A549 (cell line): ENCODE measurements at regions not wholly inside any gene's neighbourhood (a gene's known extent, or its start where the extent isn't known, plus 50 kb on each side); places are given as distances from the start of the nearest gene placed in this dataset.

ENCODE experiments used
- ATAC-seq, 2 experiments: fragments of 200-7000 bp in 1 of 2; fragments of >200 bp in 1 of 2; cut with Nextera tagmentation in 1 of 2; cut with Tn5 transposase in 1 of 2; 3 replicates each; pipeline versions ENCODE4 v1.8.0 to v1.9.1; 2018 to 2020; ENCODE audit warnings: mild to moderate bottlenecking in 1 of 2, moderate library complexity in 1 of 2
- CTCF ChIA-PET: fragments of 300-600 bp; sonication (Branson Sonifier 250); formaldehyde crosslinking; extraction: SDS; loops from one replicate; lab custom pipeline; 2021; ENCODE audit warnings: antibody characterized with exemption, inconsistent platforms; lab: Yijun Ruan, JAX
- POLR2A ChIA-PET: fragments of 350-600 bp; formaldehyde crosslinking; extraction: SDS; loops from one replicate; lab custom pipeline; 2021; ENCODE audit warnings: antibody characterized with exemption, inconsistent platforms; lab: Yijun Ruan, JAX
- DNase-seq, 2 experiments: peaks; one replicate each; pipeline versions ENCODE4 v3.0.0 to v3.0.0-alpha.2; 2011 to 2016; ENCODE audit warnings: low read depth in 1 of 2, low spot score in 1 of 2
- FAIRE-seq: peaks from 2 replicates; lab custom pipeline; 2011; peaks lifted over from hg19 to GRCh38; lab: Jason Lieb, UNC
- H3K27ac ChIP-seq, 2 experiments: fragments of >200 bp; sonication (Bioruptor Twin); formaldehyde crosslinking; 3 replicates each; pipeline ENCODE4 v1.5.1; 2016 to 2017
- H3K4me1 ChIP-seq: fragments of >200 bp; sonication (Bioruptor Twin); formaldehyde crosslinking; 3 replicates; pipeline ENCODE4 v1.6.1; 2016
- H3K4me2 ChIP-seq: fragments of >200 bp; sonication (Bioruptor Twin); formaldehyde crosslinking; 3 replicates; pipeline ENCODE4 v1.6.1; 2016
- H3K4me3 ChIP-seq: fragments of >200 bp; sonication (Bioruptor Twin); formaldehyde crosslinking; 3 replicates; pipeline ENCODE4 v1.5.1; 2016
- H3K9me3 ChIP-seq: fragments of >200 bp; sonication (Bioruptor Twin); formaldehyde crosslinking; 3 replicates; pipeline ENCODE4 v1.6.1; 2016
- ATOH8 ChIP-seq: fragments of 250-450 bp; sonication (Bioruptor Pico); IDR thresholded peaks from 2 replicates; pipeline ENCODE4 v1.5.0; 2020; ENCODE audit warnings: low read depth, mild to moderate bottlenecking, moderate library complexity
- CHD2 ChIP-seq: fragments of 150-350 bp; IDR thresholded peaks from 2 replicates; pipeline ENCODE4 v1.6.1; 2014; ENCODE audit warnings: low read length; ENCODE audit not compliant: partially characterized antibody
- EHF ChIP-seq: fragments of 250-450 bp; sonication (Bioruptor Pico); IDR thresholded peaks from 2 replicates; pipeline ENCODE4 v1.5.0; 2020; ENCODE audit warnings: mild to moderate bottlenecking
- HDAC2 ChIP-seq: fragments of 200-600 bp; sonication (generic); IDR thresholded peaks from 2 replicates; pipeline ENCODE4 v1.6.1; 2016
- HEYL ChIP-seq: fragments of 250-450 bp; sonication (Bioruptor Pico); IDR thresholded peaks from 2 replicates; pipeline ENCODE4 v1.8.0; 2021; ENCODE audit warnings: mild to moderate bottlenecking, moderate library complexity
- HMGXB4 ChIP-seq: fragments of 250-450 bp; sonication (Bioruptor Pico); IDR thresholded peaks from 2 replicates; pipeline ENCODE4 v1.5.0; 2021; ENCODE audit warnings: mild to moderate bottlenecking, moderate library complexity, borderline replicate concordance
- HOXA7 ChIP-seq: fragments of 250-450 bp; sonication (Bioruptor Pico); IDR thresholded peaks from 2 replicates; pipeline ENCODE4 v1.5.0; 2020; ENCODE audit warnings: mild to moderate bottlenecking, moderate library complexity
- HOXB13 ChIP-seq: fragments of 250-450 bp; sonication (Bioruptor Pico); IDR thresholded peaks from 2 replicates; pipeline ENCODE4 v1.5.0; 2020; ENCODE audit warnings: low read depth, mild to moderate bottlenecking, moderate library complexity
- KDM1A ChIP-seq: fragments of 200-600 bp; sonication (generic); IDR thresholded peaks from 2 replicates; pipeline ENCODE4 v1.6.1; 2016; ENCODE audit warnings: low read depth, mild to moderate bottlenecking
- MAFK ChIP-seq: fragments of 450-650 bp; IDR thresholded peaks from 2 replicates; pipeline ENCODE4 v1.6.1; 2014; ENCODE audit not compliant: partially characterized antibody
- MAZ ChIP-seq: fragments of 150-350 bp; IDR thresholded peaks from 2 replicates; pipeline ENCODE4 v1.6.1; 2014; ENCODE audit warnings: antibody characterized with exemption, low read depth, low read length, borderline replicate concordance
- POLR2AphosphoS2 ChIP-seq: conservative IDR thresholded peaks from 2 replicates; pipeline ENCODE4 v1.6.1; 2012; ENCODE audit warnings: low read length, improper control_type of control experiment, inconsistent platforms
- RAD21 ChIP-seq, 2 experiments: fragments of >200 bp in 1 of 2; sonication (Bioruptor Twin) in 1 of 2; formaldehyde crosslinking in 1 of 2; IDR thresholded peaks in 1 of 2; conservative IDR thresholded peaks in 1 of 2; 2 replicates in 1 of 2; 3 replicates in 1 of 2; pipeline ENCODE4 v1.6.1; 2012 to 2018; ENCODE audit warnings: inconsistent platforms in 1 of 2
- RARB ChIP-seq: fragments of 250-450 bp; sonication (Bioruptor Pico); IDR thresholded peaks from 2 replicates; pipeline ENCODE4 v1.8.0; 2021; ENCODE audit warnings: mild to moderate bottlenecking, moderate library complexity
- TFCP2L1 ChIP-seq: fragments of 250-450 bp; sonication (Bioruptor Pico); IDR thresholded peaks from 2 replicates; pipeline ENCODE4 v1.5.0; 2021; ENCODE audit warnings: mild to moderate bottlenecking
- USF2 ChIP-seq: fragments of 450-650 bp; IDR thresholded peaks from 2 replicates; pipeline ENCODE4 v1.6.1; 2014; ENCODE audit warnings: antibody characterized with exemption
- ZNF302 ChIP-seq: fragments of 250-450 bp; sonication (Bioruptor Pico); IDR thresholded peaks from 2 replicates; pipeline ENCODE4 v1.9.0; 2021; ENCODE audit warnings: inconsistent platforms, mild to moderate bottlenecking, moderate library complexity
- ZSCAN20 ChIP-seq: fragments of 250-450 bp; sonication (Bioruptor Pico); IDR thresholded peaks from 2 replicates; pipeline ENCODE4 v1.8.0; 2022; ENCODE audit warnings: mild to moderate bottlenecking, moderate library complexity
- WGBS: methylation state at CpG from one replicate; pipeline ENCODE4 v1.1.6; 2017; ENCODE audit errors: missing lambda C conversion rate; 5-methylcytosine and 5-hydroxymethylcytosine counted together
- TF ChIP-seq, protein P1 (sequence below): fragments of 200-600 bp; sonication (generic); IDR thresholded peaks from 2 replicates; pipeline ENCODE4 v1.6.1; 2016; ENCODE audit warnings: antibody characterized with exemption, mild to moderate bottlenecking, moderate library complexity

DNA sequence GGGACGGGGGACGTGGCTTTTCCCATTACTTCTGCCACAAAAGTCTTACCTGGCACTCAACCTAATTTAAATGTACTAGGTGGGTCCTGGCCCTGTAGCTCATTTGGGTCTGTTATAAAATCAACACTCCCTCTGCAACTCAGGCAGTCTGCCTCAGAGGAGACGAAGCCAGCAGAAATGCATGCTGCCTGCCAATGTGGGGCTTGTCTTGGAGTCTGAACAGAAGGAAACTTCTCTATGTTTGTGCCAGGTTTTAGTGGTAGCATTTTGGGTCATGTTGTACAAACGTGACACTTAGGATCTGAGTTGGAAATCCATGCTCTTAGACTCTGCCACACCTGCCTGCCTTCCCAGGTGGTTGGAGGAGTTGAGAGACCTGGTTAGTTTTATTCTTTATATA lies 292.5 kb upstream of the FAM98A start:
- WGBS, result 1% methylated on average over 4 of the region's 4 CpGs
- no peak overlapping the region for H3K4me2 ChIP-seq
- CTCF ChIA-PET, result no interaction called here
- no peaks in the 10 kb centered on the region for H3K4me1 ChIP-seq
- no peak for ATAC-seq
- DNase-seq, result no peak
- H3K27ac ChIP-seq, result no peak overlapping the region
- no peak for FAIRE-seq
- TF ChIP-seq, protein P1, sequence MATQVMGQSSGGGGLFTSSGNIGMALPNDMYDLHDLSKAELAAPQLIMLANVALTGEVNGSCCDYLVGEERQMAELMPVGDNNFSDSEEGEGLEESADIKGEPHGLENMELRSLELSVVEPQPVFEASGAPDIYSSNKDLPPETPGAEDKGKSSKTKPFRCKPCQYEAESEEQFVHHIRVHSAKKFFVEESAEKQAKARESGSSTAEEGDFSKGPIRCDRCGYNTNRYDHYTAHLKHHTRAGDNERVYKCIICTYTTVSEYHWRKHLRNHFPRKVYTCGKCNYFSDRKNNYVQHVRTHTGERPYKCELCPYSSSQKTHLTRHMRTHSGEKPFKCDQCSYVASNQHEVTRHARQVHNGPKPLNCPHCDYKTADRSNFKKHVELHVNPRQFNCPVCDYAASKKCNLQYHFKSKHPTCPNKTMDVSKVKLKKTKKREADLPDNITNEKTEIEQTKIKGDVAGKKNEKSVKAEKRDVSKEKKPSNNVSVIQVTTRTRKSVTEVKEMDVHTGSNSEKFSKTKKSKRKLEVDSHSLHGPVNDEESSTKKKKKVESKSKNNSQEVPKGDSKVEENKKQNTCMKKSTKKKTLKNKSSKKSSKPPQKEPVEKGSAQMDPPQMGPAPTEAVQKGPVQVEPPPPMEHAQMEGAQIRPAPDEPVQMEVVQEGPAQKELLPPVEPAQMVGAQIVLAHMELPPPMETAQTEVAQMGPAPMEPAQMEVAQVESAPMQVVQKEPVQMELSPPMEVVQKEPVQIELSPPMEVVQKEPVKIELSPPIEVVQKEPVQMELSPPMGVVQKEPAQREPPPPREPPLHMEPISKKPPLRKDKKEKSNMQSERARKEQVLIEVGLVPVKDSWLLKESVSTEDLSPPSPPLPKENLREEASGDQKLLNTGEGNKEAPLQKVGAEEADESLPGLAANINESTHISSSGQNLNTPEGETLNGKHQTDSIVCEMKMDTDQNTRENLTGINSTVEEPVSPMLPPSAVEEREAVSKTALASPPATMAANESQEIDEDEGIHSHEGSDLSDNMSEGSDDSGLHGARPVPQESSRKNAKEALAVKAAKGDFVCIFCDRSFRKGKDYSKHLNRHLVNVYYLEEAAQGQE, result no peak
- no peak for TF ChIP-seq CHD2
- TF ChIP-seq MAZ, result no peak
- no peak for TF ChIP-seq TFCP2L1 (CRISPR knock-in tag)
- no peak for TF ChIP-seq HOXB13 (CRISPR knock-in tag)
- no peak for TF ChIP-seq ZNF302
- no peak for TF ChIP-seq ZSCAN20
- no peak for TF ChIP-seq EHF
- no peak for TF ChIP-seq HEYL (CRISPR knock-in tag)
- no peak for TF ChIP-seq RARB
- TF ChIP-seq USF2, result no peak
- TF ChIP-seq HOXA7 (CRISPR knock-in tag), result no peak
- no peak for TF ChIP-seq HDAC2
- H3K9me3 ChIP-seq, result no peaks in the 10 kb centered on the region; the same call in 2 of the 3 replicates
- POLR2A ChIA-PET, result no interaction called here
- H3K4me3 ChIP-seq, result no peak overlapping the region

- Histone ChIP-seq H3K27ac (no peak overlapping the region), H3K9me3 (no peaks in the 10 kb centered on the region; the same call in 2 of the 3 replicates), H3K4me1 (no peaks in the 10 kb centered on the region), H3K4me3 (no peak overlapping the region), H3K4me2 (no peak overlapping the region)
- CTCF ChIA-PET, result no interaction called here
- no peak for FAIRE-seq
- no peak for DNase-seq
- TF ChIP-seq POLR2AphosphoS2 (no peak), MAFK (peak; percentile 83), HOXA7 (CRISPR knock-in tag) (no peak)
- POLR2A ChIA-PET, result no interaction called here
- WGBS, result 84% methylated on average over 6 of the region's 6 CpGs
- ATAC-seq, result no peak
These were observed 291.6 kb upstream of the FAM98A start for GRCh38 chr2:33890686-33891085.

DNA sequence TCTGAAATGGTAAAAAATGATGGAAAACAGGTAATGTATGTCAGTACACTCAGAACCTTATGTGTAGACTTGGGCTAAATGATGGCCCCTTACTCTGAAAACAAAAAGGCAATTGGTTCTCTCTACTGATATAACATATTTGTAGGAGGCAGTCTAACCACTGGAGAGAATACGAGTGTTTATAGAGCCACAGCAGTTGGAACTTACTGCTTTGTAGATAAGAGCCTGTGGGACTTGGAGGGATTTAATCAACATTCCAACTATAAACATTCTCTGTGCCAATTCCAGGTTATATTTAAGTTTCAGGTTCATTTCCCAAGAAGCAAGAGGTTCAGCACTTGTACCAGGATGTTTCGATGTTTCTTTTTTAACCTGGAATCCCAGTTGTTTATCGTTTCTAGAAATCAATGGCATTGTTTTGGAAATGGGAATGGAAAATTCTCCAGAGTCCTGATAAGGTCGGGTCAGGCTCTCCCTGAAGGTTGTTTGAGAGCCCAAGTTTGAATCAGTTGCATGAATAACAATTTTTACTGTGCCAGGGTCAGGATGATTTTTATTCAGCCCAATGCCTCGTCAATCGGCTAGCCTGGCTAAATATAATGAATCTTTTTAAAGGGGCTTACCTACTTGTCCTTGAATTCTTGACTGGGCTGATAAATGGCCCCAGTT lies 278.4 kb upstream of the FAM98A start:
- H3K4me3 ChIP-seq, result no peak overlapping the region
- H3K9me3 ChIP-seq, result no peaks in the 10 kb centered on the region; the same call in 2 of the 3 replicates
- WGBS, result 2% methylated on average over 6 of the region's 6 CpGs
- CTCF ChIA-PET, result no interaction called here
- DNase-seq, result no peak
- no peak overlapping the region for H3K4me2 ChIP-seq
- POLR2A ChIA-PET, result no interaction called here
- H3K27ac ChIP-seq, result no peak overlapping the region
- TF ChIP-seq RAD21 (conservative IDR thresholded peaks at IDR 0.05 in 1 of 2, IDR thresholded peaks at IDR 0.05 in 1 of 2) (no peak), HOXB13 (CRISPR knock-in tag) (no peak), USF2 (no peak), HEYL (CRISPR knock-in tag) (no peak), KDM1A (no peak), HMGXB4 (CRISPR knock-in tag) (no peak), ATOH8 (CRISPR knock-in tag) (no peak)
- no peaks in the 10 kb centered on the region for H3K4me1 ChIP-seq
- ATAC-seq, result no peak
- no peak for FAIRE-seq
